ENCODE measurements at regions not wholly inside any gene's neighbourhood (a gene's known extent, or its start where the extent isn't known, plus 50 kb on each side); places are given as distances from the start of the nearest gene placed in this dataset.

- no peak for DNase-seq
These were observed 84.7 kb upstream of the ANKRD50 start for GRCh38 chr4:124797223-124797622.

GRCh38 chr4:124790471-124790870 lies 77.9 kb upstream of the ANKRD50 start:
- no peak for DNase-seq

- DNase-seq: no peak
These were observed 74.1 kb upstream of the ANKRD50 start for GRCh38 chr4:124786634-124787033.

- DNase-seq: no peak
These were observed 73.1 kb upstream of the ANKRD50 start for GRCh38 chr4:124785645-124786044.

GRCh38 chr4:124783847-124784246 lies 71.3 kb upstream of the ANKRD50 start:
- no peak for DNase-seq

GRCh38 chr4:124777007-124777406 lies 64.5 kb upstream of the ANKRD50 start:
- no peak for DNase-seq

GRCh38 chr4:124768596-124769365 lies 56.2 kb upstream of the ANKRD50 start:
- DNase-seq: no peak

- DNase-seq: no peak
These were observed 50.4 kb upstream of the ANKRD50 start for GRCh38 chr4:124762956-124763355.
